Neutrophil (primary cell): ENCODE measurements at regions not wholly inside any gene's neighbourhood (a gene's known extent, or its start where the extent isn't known, plus 50 kb on each side); places are given as distances from the start of the nearest gene placed in this dataset.

Experiments used
- H3K27ac ChIP-seq: fragments of 200-600 bp; sonication (generic); 2 replicates; pipeline ENCODE4 v1.5.1; 2016; ENCODE audit warnings: mild to moderate bottlenecking, moderate library complexity
- H3K27me3 ChIP-seq: fragments of 200-600 bp; sonication (generic); 2 replicates; pipeline ENCODE4 v1.6.0; 2016; ENCODE audit warnings: mild to moderate bottlenecking
- H3K36me3 ChIP-seq: fragments of 200-600 bp; sonication (generic); 2 replicates; pipeline ENCODE4 v1.5.1; 2017
- H3K4me1 ChIP-seq, 2 experiments: fragments of 200-600 bp in 1 of 2; sonication (generic) in 1 of 2; 1 replicate in 1 of 2; 2 replicates in 1 of 2; pipeline versions ENCODE4 v1.5.1 to v1.6.1; 2013 to 2016; ENCODE audit warnings: low read depth in 1 of 2, low read length in 1 of 2, mild to moderate bottlenecking in 1 of 2, moderate library complexity in 1 of 2; ENCODE audit not compliant: control insufficient read depth in 1 of 2, insufficient read depth in 1 of 2
- H3K4me3 ChIP-seq, 2 experiments: fragments of 200-600 bp in 1 of 2; sonication (generic) in 1 of 2; 1 replicate in 1 of 2; 2 replicates in 1 of 2; pipeline ENCODE4 v1.5.1; 2013 to 2016; ENCODE audit warnings: low read depth in 1 of 2, low read length in 1 of 2, mild to moderate bottlenecking in 1 of 2, moderate library complexity in 1 of 2
- H3K9me3 ChIP-seq: fragments of 200-600 bp; sonication (generic); 2 replicates; pipeline ENCODE4 v1.5.1; 2016
- CTCF ChIP-seq: fragments of 200-600 bp; sonication (generic); IDR thresholded peaks from 2 replicates; pipeline ENCODE4 v1.5.1; 2016; ENCODE audit warnings: antibody characterized with exemption

GRCh38 chr6:91669871-91670268 is 1083.0 kb upstream of the MAP3K7 start:
- TF ChIP-seq CTCF = no peak
- Histone ChIP-seq H3K4me3 (no peak overlapping the region), H3K27ac (no peak overlapping the region), H3K9me3 (no peaks in the 10 kb centered on the region), H3K27me3 (no peaks in the 10 kb centered on the region), H3K4me1 (no peaks in the 10 kb centered on the region), H3K36me3 (no peaks in the 10 kb centered on the region)

DNA sequence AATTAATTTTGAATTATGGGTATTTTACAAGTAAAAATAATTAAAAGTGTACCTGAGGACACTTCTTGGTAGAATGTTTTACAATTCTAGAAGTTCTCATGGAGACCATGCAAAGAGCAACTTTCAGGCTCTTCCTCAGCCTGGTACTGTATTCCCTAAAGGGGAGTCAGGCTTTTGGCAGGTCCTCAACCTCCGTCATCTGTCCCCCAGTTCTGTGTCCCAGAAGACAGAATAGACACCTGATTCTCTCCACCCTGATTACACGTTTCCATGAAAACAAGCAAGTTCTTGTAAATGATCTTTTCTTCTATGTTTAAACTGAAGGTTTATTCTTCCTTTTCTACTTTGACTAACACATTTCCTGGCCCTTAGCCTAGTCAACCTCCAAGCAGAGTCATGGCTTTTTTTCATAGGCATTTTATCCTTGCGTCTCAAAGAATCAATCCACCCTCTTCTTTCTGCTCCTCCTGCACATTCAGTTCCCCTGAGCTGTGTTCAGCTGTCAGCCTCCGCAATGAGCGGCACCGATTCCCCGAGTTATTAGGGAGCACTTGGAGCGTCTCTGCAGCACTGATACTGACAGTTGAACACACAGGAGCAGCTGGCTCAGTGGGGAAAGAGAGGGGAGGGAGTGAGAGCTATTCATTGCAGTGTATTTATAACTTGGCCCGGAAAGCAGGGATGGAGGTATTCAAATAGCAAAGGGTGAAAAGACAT is 1082.4 kb upstream of the MAP3K7 start:
- H3K27ac ChIP-seq = no peak overlapping the region
- H3K9me3 ChIP-seq = no peaks in the 10 kb centered on the region
- TF ChIP-seq CTCF = no peak
- no peaks in the 10 kb centered on the region for H3K36me3 ChIP-seq
- H3K27me3 ChIP-seq = no peaks in the 10 kb centered on the region
- no peaks in the 10 kb centered on the region for H3K4me1 ChIP-seq
- no peak overlapping the region for H3K4me3 ChIP-seq

- H3K9me3 ChIP-seq = no peaks in the 10 kb centered on the region
- H3K27ac ChIP-seq = no peak overlapping the region
- H3K4me1 ChIP-seq = no peaks in the 10 kb centered on the region
- H3K27me3 ChIP-seq = no peaks in the 10 kb centered on the region
- no peak overlapping the region for H3K4me3 ChIP-seq
- H3K36me3 ChIP-seq = no peaks in the 10 kb centered on the region
- no peak for TF ChIP-seq CTCF
These were observed 1080.7 kb upstream of the MAP3K7 start for GRCh38 chr6:91667596-91667995.

- H3K4me1 ChIP-seq = no peaks in the 10 kb centered on the region
- H3K27ac ChIP-seq = no peak overlapping the region
- H3K4me3 ChIP-seq = no peak overlapping the region
- no peaks in the 10 kb centered on the region for H3K9me3 ChIP-seq
- H3K27me3 ChIP-seq = no peaks in the 10 kb centered on the region
- H3K36me3 ChIP-seq = no peaks in the 10 kb centered on the region
- TF ChIP-seq CTCF = no peak
These were observed 1077.6 kb upstream of the MAP3K7 start for GRCh38 chr6:91664327-91664959.

DNA sequence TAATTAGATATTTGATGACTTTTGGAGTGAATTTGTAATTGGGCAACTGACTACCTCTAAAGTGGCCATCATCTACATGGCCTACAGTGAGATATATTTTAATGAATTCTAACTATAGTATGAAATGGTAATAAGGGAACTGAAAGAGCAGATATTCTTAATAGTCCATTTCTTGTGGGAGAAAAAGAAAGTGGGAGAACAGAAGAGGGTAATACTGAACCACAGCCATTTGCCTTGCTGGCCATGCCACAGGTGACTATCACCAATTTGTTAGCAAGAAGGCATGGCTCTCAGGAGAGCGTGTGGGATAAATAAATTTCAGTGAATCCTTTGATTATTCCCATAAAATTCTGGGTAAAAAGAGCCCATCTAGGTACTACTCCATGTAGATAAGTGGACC is 1074.0 kb upstream of the MAP3K7 start:
- H3K9me3 ChIP-seq = no peaks in the 10 kb centered on the region
- H3K27ac ChIP-seq = no peak overlapping the region
- no peak for TF ChIP-seq CTCF
- H3K4me1 ChIP-seq = no peaks in the 10 kb centered on the region
- H3K4me3 ChIP-seq = no peak overlapping the region
- H3K27me3 ChIP-seq = no peaks in the 10 kb centered on the region
- no peaks in the 10 kb centered on the region for H3K36me3 ChIP-seq
